HG03103 (cell line): ENCODE measurements at regions not wholly inside any gene's neighbourhood (a gene's known extent, or its start where the extent isn't known, plus 50 kb on each side); places are given as distances from the start of the nearest gene placed in this dataset.
"Not testable (repeated sequence)": the region's sequence is repeated elsewhere in the genome, so short reads cannot be mapped to it uniquely, and the experiment has no call there.

ENCODE experiments used
- ATAC-seq: cut with Tn5 transposase; IDR thresholded peaks from one replicate; pipeline ENCODE4 v1.9.1; 2021; ENCODE audit warnings: low read depth; ENCODE audit not compliant: unreplicated experiment

DNA sequence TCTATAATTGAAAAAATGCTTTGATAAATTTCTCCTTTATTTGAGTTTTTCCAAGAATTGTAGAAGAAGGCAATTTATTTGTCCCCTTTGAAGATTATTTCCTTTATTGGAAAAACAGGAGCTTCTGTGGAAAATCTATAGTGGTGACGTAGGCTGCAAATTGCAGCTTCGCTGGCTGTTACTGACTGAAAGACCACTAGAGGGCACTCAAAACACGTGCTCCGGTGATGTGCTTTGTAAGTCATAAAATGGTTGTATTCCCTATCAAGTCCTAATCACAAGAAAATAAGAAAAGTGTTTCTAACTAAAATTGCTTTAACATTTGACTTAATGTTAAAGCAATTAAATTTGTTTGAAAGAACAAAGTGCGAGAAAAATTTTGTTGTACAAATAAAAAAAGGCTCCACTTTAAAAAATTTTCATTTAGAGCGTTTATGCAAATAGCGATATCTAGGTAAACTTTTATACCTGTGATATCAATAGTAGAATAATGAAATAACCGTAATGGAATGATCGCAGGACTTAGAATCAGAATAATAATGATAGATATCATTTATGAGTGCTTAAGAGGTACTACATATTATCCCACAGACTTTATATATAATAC lies 638.2 kb upstream of the SPRY2 start:
- ATAC-seq = peak; percentile 86

DNA sequence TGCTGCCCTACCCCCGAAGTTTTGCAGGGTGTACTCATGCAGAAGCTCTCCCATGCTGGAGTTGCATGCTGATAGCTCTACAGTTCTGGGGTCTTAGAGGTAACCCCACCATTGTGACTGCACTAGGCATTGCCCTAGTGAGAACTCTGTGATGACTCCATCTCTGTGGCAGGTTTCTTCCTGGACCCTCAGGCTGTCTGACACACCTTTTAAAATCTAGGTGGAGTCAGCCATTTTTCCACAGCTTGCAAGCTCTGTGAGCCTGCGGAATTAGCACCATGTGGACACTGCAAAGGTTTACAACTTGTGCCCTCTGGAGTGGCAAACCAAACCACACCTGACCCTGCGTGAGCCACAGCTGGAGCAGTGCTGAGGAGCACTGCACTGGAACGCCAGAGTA lies 636.2 kb upstream of the SPRY2 start:
- ATAC-seq = no peak

DNA sequence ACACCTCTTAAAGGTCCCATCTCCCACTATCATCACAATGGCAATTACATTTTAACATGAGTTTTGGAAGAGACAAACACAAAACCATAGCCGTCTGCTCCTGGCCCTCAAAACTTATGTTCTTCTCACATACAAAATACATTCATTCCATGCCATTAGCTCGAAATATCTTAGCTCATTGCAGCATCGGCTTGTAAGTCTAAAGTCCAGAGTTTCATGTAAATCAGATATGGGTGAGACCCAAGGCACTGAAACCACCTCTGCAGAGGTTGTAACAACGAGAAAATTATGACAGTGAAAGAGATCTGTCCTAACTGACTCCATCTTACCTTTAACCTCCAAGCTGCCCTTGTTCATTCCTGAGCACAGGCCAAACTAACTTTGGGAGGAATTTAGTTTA lies 635.0 kb upstream of the SPRY2 start:
- no peak for ATAC-seq

DNA sequence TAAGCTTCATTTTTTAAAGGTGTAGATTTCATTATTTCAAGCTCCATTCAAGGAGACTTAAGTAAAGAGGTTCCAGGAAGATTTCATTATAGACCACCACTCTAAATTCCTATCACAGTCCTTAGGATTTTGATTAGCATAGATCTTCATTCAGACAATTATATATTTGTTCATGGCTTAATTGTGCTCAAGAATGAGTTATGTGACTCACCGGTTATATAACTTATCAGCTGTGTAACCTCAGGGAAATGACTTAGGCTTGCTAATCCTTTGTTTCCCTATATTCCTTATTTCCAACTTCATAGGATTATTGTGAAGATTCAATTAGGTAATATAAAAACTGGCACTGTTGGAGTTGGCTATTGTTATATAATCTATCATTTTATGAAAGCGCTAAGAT lies 632.8 kb upstream of the SPRY2 start:
- no peak for ATAC-seq

DNA sequence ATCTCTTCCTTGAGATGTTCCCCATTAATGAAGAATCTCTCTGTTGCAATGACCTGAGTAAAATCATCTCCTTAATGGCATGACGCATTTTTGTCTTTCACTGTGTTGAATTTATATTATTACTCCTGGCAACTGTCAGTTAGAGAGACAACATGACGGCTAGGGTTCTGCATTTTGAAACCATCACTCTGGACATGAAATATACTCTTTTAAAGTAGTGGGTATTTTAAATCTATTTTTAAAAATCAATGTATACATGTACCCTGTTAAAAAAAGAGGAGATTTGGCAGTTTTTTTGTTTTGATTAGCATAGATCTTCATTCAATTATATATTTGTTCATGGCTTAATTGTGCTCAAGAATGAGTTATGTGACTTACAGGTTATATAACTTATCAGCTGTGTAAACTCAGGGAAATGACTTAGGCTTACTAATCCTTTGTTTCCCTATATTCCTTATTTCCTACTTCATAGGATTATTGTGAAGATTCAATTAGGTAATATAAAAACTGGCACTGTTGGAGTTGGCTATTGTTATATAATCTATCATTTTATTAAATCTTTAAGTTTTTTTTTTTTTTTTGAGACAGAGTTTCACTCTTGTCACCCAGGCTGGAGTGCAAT lies 632.0 kb upstream of the SPRY2 start:
- ATAC-seq = no peak

DNA sequence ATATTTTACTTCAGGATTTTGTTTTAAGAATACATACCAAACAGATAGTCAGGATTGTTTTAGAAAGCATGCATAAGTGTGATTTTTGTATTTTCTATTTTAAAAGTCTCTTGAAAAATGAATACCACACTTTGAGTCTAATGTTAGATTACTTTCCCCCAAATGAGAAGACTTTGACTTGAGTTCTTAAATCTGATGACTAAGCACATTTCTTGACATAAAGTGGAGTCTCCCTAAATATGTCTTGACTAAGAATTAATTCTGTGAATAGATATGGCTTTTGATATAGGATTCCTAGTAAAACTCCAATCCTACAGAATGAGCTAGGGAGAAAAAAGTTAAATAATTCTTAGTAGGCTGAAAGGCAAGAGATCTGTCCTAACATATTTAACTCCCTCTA lies 624.2 kb upstream of the SPRY2 start:
- no peak for ATAC-seq

DNA sequence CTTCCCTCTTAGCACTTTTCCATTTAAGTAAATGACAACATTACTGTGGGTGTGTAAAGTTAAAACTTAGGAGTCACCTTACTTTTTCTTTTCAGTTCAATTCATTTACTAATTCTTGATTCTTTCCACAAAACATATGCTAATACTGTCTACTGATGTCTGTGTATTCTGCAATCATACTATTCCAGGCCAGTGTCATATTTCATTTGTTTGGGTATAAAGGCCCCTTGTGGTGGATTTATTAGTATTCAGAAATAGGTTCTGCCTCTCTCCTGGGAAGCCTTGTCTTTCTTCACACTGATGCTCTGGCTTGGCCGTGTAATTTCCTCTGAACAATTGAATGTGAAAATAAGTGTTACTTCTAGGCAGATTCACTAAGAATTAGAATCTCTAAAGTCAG lies 621.9 kb upstream of the SPRY2 start:
- ATAC-seq = no peak

DNA sequence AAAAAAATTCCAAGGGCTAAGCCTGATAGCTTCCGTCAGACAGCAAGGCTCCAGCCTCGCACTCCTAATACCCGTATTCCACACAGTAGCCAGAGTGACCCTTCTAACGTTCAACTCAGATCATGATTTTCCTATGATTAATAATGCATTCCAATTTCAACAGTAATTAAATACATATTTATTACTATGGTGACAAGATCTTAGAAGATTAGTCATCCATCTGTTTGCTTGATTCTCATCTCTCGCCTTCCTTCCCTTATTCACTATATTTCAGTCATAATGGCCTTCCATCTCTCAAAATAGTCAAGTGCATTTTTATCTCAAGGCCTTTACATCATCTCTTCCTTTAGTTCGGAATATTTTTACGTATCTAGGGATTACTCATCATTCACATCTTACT lies 621.2 kb upstream of the SPRY2 start:
- ATAC-seq = no peak

DNA sequence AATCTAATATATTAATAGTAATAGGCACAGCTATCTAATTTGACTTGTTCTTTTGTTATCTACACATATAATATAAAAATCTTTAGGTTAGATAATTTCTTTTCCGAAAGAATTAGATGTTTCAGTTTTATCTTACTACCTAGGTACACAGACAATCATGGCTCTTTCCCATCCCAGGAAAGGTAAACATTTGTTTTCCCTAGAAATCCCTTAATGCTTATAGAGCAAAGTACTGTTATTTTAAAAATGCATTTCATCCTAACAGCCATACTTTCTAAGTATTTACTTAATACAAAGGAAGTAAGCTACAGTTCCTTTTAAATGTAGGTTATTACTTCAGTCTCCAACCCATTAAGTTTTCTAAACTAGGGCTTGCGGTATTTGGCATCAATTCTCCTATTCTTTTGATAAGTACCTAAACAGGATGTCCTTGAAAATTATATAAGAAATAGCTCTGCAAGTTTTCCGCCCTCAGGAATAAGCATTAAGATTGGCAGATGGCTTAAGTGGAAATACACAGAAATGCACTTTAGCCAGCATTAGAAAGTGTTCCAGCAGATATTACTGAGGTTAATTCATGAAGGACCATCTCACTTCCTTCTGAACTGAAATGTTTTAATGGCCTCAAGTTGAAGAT lies 616.2 kb upstream of the SPRY2 start:
- ATAC-seq = no peak

DNA sequence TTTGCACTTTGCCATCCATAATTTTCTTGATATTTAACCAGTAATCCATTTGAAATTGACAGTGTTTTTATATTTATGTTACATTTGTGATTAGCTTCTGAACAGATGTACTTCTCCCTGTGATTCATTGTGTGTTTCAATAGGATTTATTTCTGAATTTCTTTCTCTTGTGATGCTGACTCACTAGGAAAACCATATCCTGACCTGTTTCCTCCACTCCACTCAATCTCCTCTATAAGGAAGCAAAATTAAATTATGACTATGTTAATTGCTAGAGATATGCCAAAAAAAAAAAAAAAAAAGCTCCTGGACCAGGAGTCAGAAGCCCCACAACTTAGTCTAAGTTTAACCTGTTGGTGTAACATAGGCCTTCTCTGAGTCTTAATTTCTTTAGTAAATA lies 614.6 kb upstream of the SPRY2 start:
- no peak for ATAC-seq

DNA sequence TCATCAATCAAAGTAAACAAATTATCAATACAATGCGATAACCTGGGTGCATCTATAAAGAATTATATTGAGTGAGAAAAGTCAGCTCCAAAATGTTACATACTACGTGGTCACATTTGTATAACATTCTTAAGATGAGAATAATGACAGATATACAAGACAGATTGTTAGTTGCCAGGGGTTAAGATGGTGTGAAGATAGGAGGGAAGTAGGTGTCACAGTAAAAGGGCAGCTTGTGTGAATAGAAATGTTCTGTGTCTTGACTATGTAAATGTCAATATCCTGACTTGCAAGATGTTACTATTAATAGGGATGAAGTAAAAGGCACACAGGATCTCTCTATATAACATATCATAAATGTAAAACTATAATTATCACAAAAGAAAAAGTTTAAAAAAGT lies 611.2 kb upstream of the SPRY2 start:
- no peak for ATAC-seq

DNA sequence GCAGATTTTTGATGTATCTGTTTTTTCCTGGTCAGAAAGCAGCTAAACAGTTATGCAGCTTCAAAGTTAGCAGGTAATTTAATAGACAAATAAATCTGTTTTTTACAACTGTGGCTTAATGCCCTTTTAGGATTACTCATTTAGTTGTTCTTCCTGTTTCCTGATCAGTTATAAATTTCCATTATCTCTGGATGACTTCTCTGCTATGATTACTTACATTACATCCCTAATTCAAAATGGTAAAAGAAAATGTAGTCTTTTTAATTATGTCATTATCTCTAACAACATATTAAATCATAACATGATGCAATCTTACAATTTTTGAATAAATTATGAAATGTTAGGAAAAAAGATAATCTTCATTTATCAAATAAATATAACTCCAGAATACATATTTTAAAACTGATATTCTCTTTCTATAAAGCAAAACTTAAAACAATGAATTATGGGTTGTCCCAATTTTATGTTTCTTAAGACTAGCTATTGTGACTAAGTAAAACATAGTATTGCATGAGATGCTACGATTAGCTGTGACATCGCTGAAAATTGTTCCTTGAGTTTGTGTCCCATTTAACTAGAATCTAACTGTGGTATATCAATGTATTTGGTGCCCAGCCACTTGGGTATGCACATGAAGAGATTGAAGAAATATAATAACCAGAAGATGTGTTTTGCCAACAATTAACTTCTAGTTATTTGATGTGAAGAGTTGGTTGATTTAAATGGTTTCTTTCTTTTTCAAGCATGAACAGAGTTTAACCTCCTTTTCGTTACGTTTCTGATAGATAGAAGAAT lies 605.3 kb upstream of the SPRY2 start:
- no peak for ATAC-seq

DNA sequence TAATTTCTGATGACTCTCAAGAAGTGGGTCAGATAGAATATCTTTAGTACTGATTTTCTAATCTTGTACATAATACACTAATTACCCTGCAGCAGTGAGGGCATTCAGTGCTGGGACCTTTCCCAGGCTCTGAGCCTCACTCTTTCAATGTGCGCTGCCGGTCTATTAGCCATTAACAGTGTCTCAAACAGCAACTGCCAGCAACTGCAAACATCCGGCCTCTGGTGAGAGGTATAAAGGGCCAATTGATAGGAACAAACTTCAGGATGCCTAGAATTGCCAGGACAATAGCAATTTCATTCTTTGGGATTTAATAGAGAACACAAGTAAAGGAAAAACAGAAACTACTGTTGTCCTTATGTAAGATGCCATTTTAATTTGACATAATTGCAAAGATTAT lies 604.4 kb upstream of the SPRY2 start:
- no peak for ATAC-seq

DNA sequence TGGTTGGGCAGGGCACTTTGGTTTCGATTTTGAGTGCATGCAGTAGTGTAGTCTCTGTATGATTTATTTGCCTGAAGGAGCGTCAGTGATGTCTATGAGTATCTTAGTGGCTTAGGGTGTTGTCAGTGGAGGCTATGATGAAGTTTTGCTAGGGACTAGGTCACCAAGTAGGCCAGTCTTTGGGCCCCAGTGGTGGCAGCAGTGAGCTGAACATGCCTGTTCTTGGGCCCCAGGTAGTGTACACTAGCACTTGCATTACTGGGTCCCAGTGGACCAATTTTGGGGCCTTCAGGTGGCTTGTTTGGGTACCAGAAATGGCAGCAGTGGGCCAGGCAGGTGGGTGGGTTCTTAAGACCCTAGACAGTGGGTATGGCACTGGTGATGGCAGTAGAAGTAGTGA lies 598.7 kb upstream of the SPRY2 start:
- no peak for ATAC-seq

DNA sequence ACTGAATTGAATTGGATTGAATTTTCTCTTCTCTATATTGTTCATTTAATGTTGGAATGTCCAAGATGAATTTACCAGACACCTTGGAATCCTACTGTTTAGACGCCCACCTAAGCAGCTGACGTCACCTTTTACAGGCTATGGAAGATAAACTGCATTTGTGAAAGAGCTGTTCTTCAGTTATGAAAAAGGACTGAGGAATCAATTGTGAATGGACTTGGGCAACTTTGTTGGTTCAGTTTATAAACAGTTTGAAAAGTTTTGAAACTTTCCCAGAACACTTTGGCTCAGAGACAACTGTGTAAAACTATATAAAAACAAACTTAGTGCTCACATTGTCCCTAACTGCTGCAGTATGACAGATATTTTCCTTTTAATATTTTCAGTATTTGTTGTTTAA lies 590.8 kb upstream of the SPRY2 start:
- ATAC-seq = no peak

DNA sequence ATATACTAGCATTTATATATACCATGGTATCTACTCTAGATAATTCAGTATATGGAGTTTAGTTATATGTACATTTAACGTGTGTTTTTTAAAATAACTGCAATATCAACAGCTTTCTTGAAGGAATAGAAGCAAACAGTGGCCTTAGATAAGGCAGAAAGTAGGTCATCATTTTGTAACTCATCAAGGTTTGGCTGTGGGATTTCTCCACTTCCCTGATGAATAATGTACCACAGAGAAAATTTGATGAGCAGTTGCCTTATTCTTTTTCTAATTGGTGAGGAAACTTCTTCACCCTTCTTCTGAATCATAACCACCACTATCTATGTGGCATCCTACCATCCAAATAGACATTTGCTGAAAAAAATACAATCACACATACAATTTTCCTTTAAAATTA lies 590.2 kb upstream of the SPRY2 start:
- ATAC-seq = no peak

DNA sequence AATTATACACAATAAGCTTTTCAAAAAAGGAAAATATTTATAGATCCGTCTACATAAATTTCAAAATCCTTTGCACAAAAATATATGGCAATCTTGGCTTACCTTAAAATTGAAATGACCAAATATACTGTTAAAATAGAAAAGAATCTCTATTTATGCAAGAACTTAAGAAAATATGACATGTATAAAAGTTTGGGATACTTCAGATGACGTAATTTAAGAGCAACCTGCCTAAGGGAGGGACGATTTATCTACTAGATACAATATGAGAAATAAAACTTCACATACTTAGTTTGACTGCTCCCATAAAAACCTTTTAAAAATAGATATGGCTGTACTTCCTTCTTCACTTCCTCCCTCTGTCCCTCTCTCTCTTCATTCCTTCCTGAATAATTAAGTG lies 587.3 kb upstream of the SPRY2 start:
- ATAC-seq = no peak

DNA sequence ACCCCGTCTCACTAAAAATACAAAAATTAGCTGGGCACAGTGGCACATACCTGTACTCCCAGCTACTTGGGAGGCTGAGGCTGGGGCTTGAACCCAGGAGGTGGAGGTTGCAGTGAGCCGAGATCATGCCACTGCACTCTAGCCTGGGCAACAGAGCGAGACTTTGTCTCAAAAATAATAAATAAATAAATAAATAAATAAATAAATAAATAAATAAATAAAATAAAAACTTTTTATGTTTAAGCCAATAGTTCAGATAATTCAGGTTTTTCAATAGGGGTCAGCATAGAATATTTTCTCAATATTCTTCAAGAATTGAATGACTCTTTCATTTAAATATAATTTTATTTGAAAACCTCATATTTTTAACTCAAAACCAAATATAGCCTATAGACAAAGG lies 585.1 kb upstream of the SPRY2 start:
- not testable (repeated sequence) for ATAC-seq

DNA sequence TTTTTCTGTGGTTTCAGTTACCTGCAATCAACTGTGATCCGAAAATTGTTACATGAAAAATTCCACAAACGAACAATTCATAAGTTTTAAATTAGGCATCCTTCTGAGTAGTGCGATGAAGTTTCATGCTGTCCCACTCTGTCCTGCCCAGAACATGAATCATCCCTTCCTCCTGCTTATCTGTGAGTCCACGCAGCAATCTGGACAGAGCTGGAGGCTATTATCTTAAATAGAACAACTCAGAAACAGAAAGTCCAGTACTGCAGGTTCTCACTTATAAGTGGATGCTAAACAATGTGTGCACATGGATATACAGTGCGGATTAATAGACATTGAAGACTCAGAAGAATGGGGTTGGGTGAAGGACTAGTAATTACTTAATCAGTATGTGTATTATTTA lies 583.7 kb upstream of the SPRY2 start:
- ATAC-seq = no peak

DNA sequence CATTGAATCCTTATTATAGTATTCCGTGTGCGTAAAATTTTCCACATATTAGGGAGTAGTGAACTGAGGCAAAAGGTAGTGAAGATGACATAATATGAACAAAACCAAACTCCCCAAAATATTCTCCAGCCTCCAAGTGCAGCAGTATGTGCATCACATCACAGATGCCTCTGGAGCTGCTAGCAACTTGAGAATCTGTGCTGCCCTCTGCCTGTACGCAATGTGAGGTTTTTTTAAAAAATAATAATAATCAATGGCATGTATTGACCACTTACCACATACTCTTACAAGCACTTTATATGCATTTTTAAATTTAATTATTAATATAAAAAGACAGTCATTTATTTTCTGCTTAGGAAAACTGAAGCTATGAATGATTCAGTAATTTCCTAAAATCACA lies 583.0 kb upstream of the SPRY2 start:
- ATAC-seq = no peak

DNA sequence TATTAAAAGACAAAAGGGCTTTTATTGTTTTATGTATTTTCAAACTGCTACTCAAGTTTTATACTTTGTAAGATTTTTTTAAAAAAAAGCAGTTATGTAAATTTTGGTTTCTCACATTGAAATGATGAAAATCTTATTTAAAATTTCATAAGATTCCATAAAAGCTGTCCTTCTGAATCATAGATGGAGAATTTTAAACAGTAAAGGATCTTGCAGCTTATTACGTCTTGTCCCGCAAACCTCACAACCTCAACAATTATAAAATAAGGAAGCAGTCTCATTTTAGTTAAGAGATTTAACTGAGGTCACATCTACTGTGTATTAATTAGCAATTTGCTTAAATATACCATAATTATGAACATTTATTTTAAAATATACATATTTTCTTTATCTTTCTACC lies 581.0 kb upstream of the SPRY2 start:
- no peak for ATAC-seq

DNA sequence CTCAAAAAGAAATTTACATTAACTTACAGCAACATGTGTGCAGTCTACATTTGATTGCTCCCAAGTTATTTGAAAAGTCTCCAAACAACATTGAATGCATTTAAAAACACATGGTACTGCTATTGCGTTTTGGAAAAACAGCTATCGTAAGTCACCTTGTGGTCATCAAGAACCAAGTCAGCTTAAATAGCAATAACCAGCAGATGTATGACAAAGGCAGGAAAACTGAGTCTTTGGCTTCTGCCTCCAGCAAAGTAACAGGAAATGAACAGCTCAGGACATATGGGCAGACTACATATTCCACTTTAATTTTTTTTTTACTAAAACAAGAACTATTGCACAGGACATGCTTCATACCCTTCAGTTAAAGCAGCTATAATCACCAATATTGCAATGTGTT lies 580.6 kb upstream of the SPRY2 start:
- ATAC-seq = no peak
